ENCODE measurements at regions not wholly inside any gene's neighbourhood (a gene's known extent, or its start where the extent isn't known, plus 50 kb on each side); places are given as distances from the start of the nearest gene placed in this dataset.

DNA sequence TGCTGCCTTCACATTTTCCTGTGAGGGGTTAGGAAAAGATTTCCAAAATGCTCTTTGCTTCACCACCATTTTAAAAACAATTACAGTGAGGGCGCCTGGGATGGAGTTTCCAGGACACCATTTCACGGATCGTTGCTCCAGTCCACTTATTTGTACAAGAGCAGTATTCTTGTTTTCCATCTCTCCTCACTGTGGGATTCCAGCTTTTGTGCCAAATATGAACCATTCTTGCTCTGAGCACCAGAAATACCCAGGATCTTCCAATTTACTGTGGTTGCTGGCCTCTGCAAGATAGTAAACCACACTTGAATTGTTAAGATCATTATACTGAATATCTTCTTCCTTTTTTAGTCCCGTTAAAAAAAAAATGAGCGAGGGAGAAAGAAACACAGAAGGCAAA lies 899.5 kb downstream of the TLE1 start:
- TF ChIP-seq CTCF (conservative IDR thresholded peaks at IDR 0.05; ENCODE audit: low read length) = no peak
- TF ChIP-seq EZH2phosphoT487 (IDR thresholded peaks at IDR 0.05; ENCODE audit: borderline replicate concordance) = no peak

All from Loucy (cell line).